Right lobe of liver (tissue), 6 donors: ENCODE measurements at regions not wholly inside any gene's neighbourhood (a gene's known extent, or its start where the extent isn't known, plus 50 kb on each side); places are given as distances from the start of the nearest gene placed in this dataset.
A peak's percentile ranks its signal among the peaks of the same experiment; 100 is the strongest.
"Not testable (repeated sequence)": the region's sequence is repeated elsewhere in the genome, so short reads cannot be mapped to it uniquely, and the experiment has no call there.

Experiments
- ATAC-seq, 4 donors: fragments of 200-7000 bp; cut with Tn5 transposase; one replicate each; pipeline ENCODE4 v1.9.1; 2020; ENCODE audit warnings: mild to moderate bottlenecking in 4 of 4, moderate library complexity in 4 of 4
- DNase-seq, 3 donors: peaks; one replicate each; pipeline ENCODE4 v3.0.0-alpha.2; 2020
- H3K27ac ChIP-seq, 3 donors: fragments of 200-600 bp; one replicate each; pipeline ENCODE4 v1.8.0; 2022
- H3K27me3 ChIP-seq, 2 donors: fragments of 200-600 bp; one replicate each; pipeline ENCODE4 v1.8.0; 2022
- H3K36me3 ChIP-seq, 4 donors: fragments of 200-600 bp; sonication (generic) in 1 of 4; one replicate each; pipeline versions ENCODE4 v1.5.1 to v1.8.0; 2017 to 2022; ENCODE audit warnings: control low read depth in 1 of 4
- H3K4me1 ChIP-seq, 4 donors: fragments of 200-600 bp; sonication (generic) in 1 of 4; one replicate each; pipeline versions ENCODE4 v1.5.1 to v1.8.0; 2017 to 2022; ENCODE audit warnings: control low read depth in 1 of 4
- H3K4me3 ChIP-seq, 3 donors: fragments of 200-600 bp; one replicate each; pipeline ENCODE4 v1.8.0; 2022
- H3K9me3 ChIP-seq, 4 donors: fragments of 200-600 bp; sonication (generic) in 1 of 4; one replicate each; pipeline versions ENCODE4 v1.5.1 to v1.8.0; 2017 to 2022; ENCODE audit warnings: control low read depth in 1 of 4
- POLR2A ChIP-seq: fragments of 450-650 bp; IDR thresholded peaks from one replicate; pipeline ENCODE4 v1.6.1; 2017; ENCODE audit warnings: antibody characterized with exemption, mild to moderate bottlenecking
- WGBS: methylation state at CpG from one replicate; pipeline ENCODE4 v1.1.6; 2018; ENCODE audit warnings: low coverage, low lambda C conversion rate; ENCODE audit not compliant: insufficient coverage; ENCODE audit errors: missing lambda C conversion rate; 5-methylcytosine and 5-hydroxymethylcytosine counted together
- intact Hi-C, 2 donors: fragments of 100-400 bp; cut with DNase I; formaldehyde crosslinking; loops; one replicate each; pipeline versions ENCODE4 v1.11.2 to v1.14.1; 2022
- TF ChIP-seq, protein P1 (sequence below), 4 donors: fragments of 200-600 bp in 3 of 4; fragments of 450-650 bp in 1 of 4; IDR thresholded peaks; one replicate each; pipeline versions ENCODE4 v1.5.1 to v1.8.0; 2016 to 2022; ENCODE audit warnings: antibody characterized with exemption in 4 of 4, mild to moderate bottlenecking in 2 of 4
- donor health status: DM: no; HTN: yes; CAD: no.
- donor health status: DM: no; HTN: no; CAD: no.
- donor health status: DM: no; HTN: no; CAD: no.
- donor health status: DM: no; HTN: yes; CAD: no.
- donor health status: DM: no; HTN: yes; CAD: no.

DNA sequence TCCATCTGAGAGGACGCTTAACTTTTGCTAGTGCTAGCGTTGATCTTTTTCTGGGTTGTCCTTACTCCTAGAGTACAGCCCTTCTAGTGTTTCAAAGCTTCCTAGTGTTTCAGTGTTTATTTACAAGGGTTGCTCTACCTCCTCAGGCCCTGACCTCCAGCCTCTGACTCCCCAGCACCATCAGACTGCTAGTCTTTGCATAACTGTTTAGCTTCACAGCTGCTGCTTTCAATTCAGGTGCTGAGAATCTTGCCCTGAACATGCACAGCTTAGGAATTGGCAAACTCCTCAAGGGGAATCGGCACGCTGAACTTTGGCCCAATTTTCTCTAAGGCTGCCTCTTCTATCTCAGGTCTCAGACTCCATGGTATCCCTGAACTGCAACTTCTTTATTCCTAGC, 52.9 kb downstream of the OR52B4 start:
- H3K36me3 ChIP-seq, H3K9me3 ChIP-seq, intact Hi-C loops, H3K27ac ChIP-seq, DNase-seq, ATAC-seq, H3K4me3 ChIP-seq, H3K27me3 ChIP-seq, H3K4me1 ChIP-seq: not testable (repeated sequence)
- no CpG with 5 or more reads among the region's 4 CpGs for WGBS

DNA sequence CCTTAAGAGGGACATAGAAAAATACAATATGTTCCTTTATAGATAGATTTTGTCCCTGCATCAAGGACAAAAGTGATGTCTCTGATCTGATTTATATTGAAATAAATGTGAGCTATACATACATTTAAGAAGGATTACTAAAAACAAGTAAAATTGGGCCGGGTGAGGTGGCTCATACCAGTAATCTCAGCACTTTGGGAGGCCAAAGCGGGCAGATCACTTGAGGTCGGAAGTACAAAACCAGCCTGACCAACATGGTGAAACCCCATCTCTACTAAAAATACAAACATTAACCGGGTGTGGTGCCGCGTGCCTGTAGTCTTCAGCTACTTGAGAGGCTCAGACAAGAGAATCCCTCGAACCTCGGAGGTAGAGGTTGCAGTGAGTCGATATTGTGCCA, 91.0 kb downstream of the OR52B4 start:
- H3K4me1 ChIP-seq, H3K27ac ChIP-seq, H3K9me3 ChIP-seq, intact Hi-C loops, H3K36me3 ChIP-seq, ATAC-seq, H3K4me3 ChIP-seq, DNase-seq, H3K27me3 ChIP-seq: not testable (repeated sequence)
- WGBS, result 83% methylated on average over 3 of the region's 9 CpGs

DNA sequence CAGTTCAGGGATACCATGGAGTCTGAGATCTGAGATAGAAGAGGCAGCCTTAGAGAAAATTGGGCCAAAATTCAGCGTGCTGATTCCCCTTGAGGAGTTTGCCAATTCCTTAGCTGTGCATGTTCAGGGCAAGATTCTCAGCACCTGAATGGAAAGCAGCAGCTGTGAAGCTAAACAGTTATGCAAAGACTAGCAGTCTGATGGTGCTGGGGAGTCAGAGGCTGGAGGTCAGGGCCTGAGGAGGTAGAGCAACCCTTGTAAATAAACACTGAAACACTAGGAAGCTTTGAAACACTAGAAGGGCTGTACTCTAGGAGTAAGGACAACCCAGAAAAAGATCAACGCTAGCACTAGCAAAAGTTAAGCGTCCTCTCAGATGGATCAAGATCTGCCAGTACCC, 117.1 kb downstream of the OR52B4 start:
- no CpG with 5 or more reads among the region's 3 CpGs for WGBS

DNA sequence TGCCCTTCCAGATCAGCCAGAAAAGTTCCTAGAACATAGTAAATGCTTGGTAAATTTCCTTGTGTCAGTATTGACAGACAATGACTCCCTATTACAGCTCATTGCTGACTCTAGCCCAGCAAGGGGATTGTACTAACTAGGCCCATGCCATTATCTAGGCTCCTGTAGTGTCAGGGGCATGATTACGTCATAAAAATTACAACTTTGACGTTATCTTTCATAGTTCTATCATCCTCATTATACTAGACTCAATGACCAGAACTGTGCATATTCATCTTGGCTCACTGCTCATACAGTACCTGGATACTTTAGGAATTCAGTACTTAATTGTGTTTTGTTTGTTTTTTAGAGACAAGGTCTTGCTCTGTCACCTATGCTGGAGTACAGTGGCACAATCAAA, 118.7 kb downstream of the OR52B4 start:
- H3K9me3 ChIP-seq, intact Hi-C loops, H3K4me1 ChIP-seq, H3K4me3 ChIP-seq, DNase-seq, H3K27ac ChIP-seq, H3K36me3 ChIP-seq, H3K27me3 ChIP-seq, ATAC-seq: not testable (repeated sequence)
- WGBS, result no CpG with 5 or more reads among the region's 2 CpGs

More for the DNA sequence above, 117.1 kb downstream of the OR52B4 start:
- H3K9me3 ChIP-seq, H3K36me3 ChIP-seq, H3K4me1 ChIP-seq, DNase-seq, H3K4me3 ChIP-seq, intact Hi-C loops, ATAC-seq, H3K27ac ChIP-seq, H3K27me3 ChIP-seq: not testable (repeated sequence)

DNA sequence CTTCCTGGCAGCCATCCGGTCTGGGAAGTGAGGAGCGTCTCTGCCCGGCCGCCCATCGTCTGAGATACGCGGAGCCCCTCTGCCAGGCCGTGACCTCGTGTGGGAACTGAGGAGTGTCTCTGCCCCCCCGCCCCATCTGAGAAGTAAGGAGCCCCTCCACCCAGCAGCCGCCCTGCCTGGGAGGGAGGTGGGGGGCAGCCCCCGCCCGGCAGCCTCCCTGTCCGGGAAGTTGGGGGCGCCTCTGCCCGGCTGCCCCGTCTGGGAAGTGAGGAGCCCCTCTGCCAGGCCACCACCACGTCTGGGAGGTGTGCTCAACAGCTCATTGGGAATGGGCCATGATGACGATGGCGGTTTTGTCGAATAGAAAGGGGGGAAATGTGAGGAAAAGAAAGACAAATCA, 130.4 kb downstream of the OR52B4 start:
- H3K9me3 ChIP-seq, H3K27ac ChIP-seq, H3K27me3 ChIP-seq, intact Hi-C loops, H3K36me3 ChIP-seq, ATAC-seq, H3K4me3 ChIP-seq, H3K4me1 ChIP-seq: not testable (repeated sequence)
- WGBS, result 100% methylated on average over 2 of the region's 21 CpGs
- peak in 1 of 3 donors; percentile 49 for DNase-seq

DNA sequence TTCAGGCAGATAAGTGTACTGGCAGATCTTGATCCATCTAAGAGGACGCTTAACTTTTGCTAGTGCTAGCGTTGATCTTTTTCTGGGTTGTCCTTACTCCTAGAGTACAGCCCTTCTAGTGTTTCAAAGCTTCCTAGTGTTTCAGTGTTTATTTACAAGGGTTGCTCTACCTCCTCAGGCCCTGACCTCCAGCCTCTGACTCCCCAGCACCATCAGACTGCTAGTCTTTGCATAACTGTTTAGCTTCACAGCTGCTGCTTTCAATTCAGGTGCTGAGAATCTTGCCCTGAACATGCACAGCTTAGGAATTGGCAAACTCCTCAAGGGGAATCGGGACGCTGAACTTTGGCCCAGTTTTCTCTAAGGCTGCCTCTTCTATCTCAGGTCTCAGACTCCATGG, 124.3 kb downstream of the RRM1 start:
- WGBS, result 48% methylated on average over 4 of the region's 4 CpGs
- H3K27ac ChIP-seq, H3K27me3 ChIP-seq, intact Hi-C loops, H3K36me3 ChIP-seq, H3K4me1 ChIP-seq, H3K4me3 ChIP-seq, DNase-seq, H3K9me3 ChIP-seq, ATAC-seq: not testable (repeated sequence)

DNA sequence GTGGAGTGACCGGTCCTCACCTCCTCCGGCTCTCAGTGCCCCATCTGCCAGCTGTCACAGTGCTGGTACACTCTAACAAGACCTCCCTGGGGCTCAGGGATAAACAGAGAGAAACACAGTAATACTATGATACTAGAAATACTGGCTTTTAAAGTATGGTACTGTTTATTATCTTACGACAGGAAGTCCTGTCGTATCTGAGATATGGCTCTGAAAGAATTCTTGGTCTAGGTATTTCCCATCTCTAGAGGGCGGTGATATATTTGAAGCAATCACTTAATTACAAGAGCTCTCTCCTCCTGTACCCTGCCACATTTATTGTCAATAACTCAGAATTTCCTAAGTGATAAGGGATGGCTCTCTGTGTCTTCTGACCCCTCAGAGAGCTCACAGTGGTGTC, 119.1 kb downstream of the RRM1 start:
- intact Hi-C loops, result no loop called here
- Histone ChIP-seq H3K4me1 (no peaks in the 10 kb centered on the region), H3K27ac (no peak overlapping the region), H3K4me3 (no peak overlapping the region), H3K9me3 (no peaks in the 10 kb centered on the region), H3K27me3 (no peaks in the 10 kb centered on the region), H3K36me3 (no peaks in the 10 kb centered on the region)
- DNase-seq (no peak), ATAC-seq (no peak)
- TF ChIP-seq, protein P1, sequence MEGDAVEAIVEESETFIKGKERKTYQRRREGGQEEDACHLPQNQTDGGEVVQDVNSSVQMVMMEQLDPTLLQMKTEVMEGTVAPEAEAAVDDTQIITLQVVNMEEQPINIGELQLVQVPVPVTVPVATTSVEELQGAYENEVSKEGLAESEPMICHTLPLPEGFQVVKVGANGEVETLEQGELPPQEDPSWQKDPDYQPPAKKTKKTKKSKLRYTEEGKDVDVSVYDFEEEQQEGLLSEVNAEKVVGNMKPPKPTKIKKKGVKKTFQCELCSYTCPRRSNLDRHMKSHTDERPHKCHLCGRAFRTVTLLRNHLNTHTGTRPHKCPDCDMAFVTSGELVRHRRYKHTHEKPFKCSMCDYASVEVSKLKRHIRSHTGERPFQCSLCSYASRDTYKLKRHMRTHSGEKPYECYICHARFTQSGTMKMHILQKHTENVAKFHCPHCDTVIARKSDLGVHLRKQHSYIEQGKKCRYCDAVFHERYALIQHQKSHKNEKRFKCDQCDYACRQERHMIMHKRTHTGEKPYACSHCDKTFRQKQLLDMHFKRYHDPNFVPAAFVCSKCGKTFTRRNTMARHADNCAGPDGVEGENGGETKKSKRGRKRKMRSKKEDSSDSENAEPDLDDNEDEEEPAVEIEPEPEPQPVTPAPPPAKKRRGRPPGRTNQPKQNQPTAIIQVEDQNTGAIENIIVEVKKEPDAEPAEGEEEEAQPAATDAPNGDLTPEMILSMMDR (IDR thresholded peaks at IDR 0.05), result no peak
- TF ChIP-seq POLR2A, result no peak
- 48% methylated on average over 5 of the region's 5 CpGs for WGBS

DNA sequence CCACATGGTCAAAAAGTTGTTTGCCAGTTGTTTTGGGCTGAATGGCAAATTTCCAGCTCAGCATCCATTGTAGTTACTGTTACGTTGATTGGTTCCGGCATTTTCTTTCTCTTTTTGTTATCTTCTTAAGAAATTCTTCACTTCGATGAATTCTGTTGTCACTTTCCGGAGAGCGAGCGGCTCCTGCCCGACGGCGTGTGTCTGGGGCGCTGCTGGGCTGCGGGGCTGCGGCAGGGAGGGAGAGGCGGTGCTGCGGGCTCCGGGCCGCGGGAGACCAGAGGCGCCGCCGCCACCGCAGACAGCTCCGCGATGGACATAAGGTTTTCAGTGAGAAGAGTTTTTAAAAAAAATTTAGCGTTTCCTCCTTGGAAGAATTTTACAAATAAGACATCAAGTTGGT, 117.4 kb downstream of the RRM1 start:
- Histone ChIP-seq H3K27ac (no peak overlapping the region), H3K4me1 (no peaks in the 10 kb centered on the region), H3K4me3 (no peak overlapping the region), H3K36me3 (no peaks in the 10 kb centered on the region), H3K9me3 (no peaks in the 10 kb centered on the region), H3K27me3 (no peaks in the 10 kb centered on the region)
- ATAC-seq (no peak), DNase-seq (no peak)
- TF ChIP-seq POLR2A, result no peak
- TF ChIP-seq, protein P1 (IDR thresholded peaks at IDR 0.05), result no peak
- 23% methylated on average over 23 of the region's 24 CpGs for WGBS
- intact Hi-C loops, result no loop called here
